Hindlimb muscle (tissue), 1 donor: ENCODE measurements at regions not wholly inside any gene's neighbourhood (a gene's known extent, or its start where the extent isn't known, plus 50 kb on each side); places are given as distances from the start of the nearest gene placed in this dataset.
A peak's percentile ranks its signal among the peaks of the same experiment; 100 is the strongest.

Experiments used
- DNase-seq: peaks from one replicate; pipeline ENCODE4 v3.0.0-alpha.2; 2013

DNA sequence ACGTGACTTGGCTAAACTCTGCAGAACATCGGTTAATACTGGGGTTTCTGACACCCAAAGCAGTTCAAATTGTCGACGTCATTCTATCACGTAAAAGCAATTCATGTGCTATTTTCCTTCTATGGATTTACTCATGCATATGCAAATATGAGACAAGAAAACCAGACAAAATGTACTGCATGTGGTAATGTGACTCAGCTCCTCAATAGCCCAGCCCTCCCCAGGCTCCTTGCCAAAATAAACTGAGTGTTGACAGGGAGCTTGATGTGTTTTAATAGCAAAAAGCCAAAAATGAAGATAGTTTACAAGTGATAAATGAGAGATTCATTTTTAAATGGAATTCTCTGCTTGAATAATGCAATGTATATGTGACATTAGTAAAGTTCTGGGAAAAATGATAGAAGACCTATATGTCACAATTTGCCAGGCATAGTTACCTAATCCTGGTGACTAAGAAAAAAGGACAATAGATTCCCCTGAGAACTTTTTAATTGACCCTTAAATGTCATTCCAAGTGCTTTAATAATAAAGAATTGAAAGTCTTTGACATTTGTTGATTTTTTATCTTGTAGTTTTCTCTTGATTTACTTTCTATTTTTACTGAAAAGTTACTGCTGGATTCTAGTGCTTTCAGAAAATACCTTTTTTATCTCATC, 1700.6 kb upstream of the TENM3 start:
- DNase-seq, result no peak

GRCh38 chr4:180550106-180550505, 1693.1 kb upstream of the TENM3 start:
- DNase-seq, result no peak

DNA sequence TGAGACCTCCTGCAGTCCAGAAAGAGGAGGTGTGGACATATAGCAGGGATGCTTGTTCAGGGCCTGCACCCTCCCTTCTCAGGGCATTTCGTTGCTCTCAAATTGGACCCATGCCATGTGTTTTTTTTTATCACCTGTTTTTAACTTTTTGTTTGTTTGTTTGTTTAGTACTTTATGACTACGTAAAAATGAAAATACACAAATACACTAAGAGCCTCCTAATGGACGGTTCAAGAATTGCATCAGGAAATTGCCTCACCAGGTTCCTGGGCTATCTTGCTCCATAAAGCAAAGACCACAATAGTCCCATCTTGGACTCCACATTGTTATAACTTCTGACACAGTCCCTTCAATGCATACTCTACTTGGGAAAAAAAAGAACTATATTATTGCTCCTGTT, 1685.9 kb upstream of the TENM3 start:
- no peak for DNase-seq

DNA sequence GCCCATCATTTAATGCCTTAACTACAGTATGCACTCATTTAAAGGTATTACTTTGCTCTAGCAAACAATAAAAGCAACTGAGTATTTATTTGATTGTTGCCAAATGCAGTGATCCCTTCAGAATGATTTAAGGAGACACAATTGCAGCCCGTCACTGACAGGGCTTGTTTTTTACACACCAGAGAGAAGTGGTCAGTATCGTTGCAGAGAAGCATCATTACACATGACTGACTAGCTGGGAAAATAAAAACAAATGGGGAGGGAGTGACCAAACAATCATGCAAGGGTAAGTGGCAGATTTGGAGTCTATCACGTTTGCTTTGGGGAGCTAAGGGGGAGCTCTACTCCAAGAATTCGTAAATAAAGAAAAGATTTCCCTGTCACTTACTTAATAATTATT, 1685.3 kb upstream of the TENM3 start:
- DNase-seq, result no peak

DNA sequence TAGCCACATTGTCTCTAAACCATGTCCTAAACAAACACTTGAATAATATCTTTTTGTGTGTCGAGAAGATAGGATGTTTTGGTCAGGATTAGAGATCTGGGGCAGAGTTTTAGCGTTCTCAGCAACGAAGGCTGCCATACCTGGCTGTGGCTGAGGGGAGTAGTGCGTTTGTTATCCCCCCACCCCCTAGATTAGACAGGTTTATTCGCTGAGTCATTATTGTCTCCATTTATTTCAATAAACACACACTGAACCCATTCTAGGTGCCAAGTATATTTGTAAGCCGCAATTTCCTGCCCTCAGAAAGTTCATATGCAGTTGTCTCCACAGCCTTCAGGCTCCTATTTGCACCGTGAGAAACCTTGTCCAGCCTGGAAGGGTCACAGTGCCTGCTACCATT, 1684.8 kb upstream of the TENM3 start:
- no peak for DNase-seq

DNA sequence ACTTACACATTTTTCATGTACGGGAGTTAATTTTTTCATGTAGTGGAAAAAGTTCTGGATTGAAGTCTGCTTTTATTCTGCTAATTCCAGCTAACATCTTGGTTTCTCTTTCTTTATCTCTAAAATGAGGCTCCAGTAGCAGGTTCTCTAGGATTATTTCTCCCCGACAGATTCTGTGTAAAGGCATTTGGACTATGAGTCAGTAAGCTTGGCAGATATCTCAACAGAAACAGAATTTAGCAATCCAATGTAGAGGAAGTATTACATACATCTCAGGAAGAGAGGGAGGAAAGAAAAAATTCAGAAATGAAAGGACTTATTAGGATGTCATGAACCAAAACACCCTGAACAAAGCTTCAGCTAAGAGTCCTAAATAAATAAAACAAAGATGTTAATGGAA, 1682.3 kb upstream of the TENM3 start:
- DNase-seq, result peak; percentile 6

DNA sequence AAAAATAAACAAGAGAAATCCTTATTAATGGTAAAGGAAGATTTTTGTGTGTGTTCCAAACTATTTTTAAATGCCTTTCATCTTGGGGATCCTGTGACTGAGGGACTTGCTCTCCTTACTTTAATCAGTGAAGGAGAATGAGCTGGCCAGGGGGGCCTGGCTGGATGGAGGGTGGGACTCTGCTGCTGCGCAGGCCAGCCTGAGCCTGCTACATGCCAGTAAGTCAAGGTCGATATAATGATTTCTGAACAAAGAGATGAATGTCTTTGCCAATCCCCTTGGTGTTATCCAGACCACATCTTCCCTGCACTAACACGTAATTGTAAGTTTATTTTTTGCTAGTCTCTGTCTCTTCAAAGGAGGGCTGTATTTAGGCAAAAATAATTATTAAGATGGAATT, 1679.2 kb upstream of the TENM3 start:
- DNase-seq, result no peak

- no peak for DNase-seq
Measured at GRCh38 chr4:180564448-180564847, 1678.8 kb upstream of the TENM3 start.

DNA sequence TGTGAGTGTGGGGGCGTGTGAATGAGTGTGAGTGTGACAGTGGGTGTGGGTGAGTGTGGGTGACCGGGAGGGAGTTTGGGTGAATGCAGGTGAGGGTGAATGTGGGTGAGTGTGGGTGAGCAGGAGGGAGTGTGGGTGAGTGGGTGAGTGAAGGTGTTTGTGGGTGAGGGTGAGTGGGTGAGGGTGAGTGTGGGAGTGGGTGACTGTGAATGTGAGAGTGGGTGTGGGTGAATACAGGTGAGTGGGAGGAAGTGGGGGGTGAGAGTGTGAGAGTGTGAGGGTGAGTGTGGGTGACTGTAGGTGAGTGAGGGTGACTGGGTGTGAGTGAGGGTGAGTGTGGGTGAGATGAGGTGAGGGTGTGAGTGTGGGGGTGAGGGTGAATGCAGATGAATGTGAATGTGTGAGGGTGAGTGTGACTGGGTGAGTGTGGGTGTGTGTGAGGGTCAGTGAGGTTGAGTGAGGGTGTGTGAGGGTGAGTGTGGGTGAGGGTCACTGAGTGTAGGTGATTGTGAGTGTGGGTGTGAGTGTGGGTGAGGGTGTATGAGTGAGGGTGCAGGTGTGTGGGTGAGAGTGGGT, 1677.3 kb upstream of the TENM3 start:
- no peak for DNase-seq

GRCh38 chr4:180566492-180566891, 1676.7 kb upstream of the TENM3 start:
- no peak for DNase-seq

- no peak for DNase-seq
Measured at GRCh38 chr4:180567080-180567479, 1676.1 kb upstream of the TENM3 start.

DNA sequence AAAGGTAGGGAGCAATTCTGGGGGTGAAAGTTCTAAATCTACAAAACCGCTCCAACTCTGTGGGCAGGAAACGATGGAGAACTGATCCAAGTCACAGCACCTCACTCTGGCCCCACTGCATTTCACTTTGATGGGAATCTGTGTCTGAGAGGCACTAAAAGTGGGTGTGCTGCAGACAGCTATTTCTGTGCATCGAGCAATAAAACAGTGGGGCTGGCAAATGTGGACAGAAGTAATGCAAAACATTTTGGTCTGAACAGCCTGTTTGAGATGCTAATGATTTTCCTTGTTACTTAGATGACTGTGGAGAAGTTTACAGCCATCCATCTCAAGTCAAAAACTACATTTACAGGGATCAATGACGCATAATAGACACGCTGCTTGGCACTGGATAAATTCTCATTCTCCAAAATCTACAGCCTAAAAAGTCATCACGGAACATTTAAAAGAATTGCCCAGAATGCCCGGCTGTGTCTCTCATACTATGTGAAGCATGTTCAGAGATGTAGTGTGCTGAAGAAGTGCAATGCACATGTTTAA, 1671.6 kb upstream of the TENM3 start:
- DNase-seq, result peak; percentile 22

GRCh38 chr4:180578175-180578574, 1665.0 kb upstream of the TENM3 start:
- no peak for DNase-seq

DNA sequence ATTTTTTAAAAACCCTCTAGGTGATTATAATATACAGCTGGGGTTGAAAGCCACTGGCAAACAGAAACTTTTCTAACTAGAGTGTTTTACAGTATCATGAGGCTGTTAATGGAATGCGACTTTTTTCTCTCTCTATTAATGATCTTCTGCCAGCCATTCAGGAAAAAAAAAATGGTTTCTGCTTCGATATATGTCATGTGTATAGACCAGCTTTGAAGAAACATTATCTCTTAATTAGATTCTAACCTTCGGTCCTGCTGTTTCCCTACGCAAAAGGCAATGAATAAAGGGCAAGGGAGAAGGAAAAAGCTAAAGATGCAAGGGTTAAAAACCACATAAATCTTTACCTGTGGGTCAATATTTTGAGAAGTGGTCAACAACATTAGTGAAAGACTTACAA, 1662.1 kb upstream of the TENM3 start:
- DNase-seq, result no peak

DNA sequence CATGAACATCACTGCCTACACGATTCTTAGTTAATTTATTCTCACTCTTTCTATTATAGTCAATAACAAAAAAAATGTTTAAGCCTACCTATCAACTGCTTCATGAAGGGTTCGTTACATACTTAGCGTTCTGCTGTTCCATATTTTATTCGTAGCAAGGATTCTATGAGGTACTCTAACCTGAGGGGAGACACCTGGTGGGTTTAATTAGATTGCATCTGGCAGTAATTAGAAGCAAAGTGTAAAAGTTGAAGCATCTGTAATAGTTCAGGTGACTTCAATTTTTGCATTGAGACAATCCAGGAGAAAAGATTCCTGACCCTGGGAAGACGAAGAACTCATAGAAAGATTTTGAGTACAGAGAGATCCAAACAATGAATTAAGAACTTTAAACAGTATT, 1655.8 kb upstream of the TENM3 start:
- DNase-seq, result no peak

GRCh38 chr4:180589575-180589974, 1653.6 kb upstream of the TENM3 start:
- no peak for DNase-seq

- DNase-seq, result no peak
Measured at GRCh38 chr4:180596888-180597483, 1646.2 kb upstream of the TENM3 start.

- DNase-seq, result no peak
Measured at GRCh38 chr4:180598281-180598680, 1644.9 kb upstream of the TENM3 start.

- no peak for DNase-seq
Measured at GRCh38 chr4:180603791-180604190, 1639.4 kb upstream of the TENM3 start.

- no peak for DNase-seq
Measured at GRCh38 chr4:180610324-180610723, 1632.9 kb upstream of the TENM3 start.

- DNase-seq, result no peak
Measured at GRCh38 chr4:180615746-180616145, 1627.5 kb upstream of the TENM3 start.

GRCh38 chr4:180617196-180617595, 1626.0 kb upstream of the TENM3 start:
- no peak for DNase-seq

DNA sequence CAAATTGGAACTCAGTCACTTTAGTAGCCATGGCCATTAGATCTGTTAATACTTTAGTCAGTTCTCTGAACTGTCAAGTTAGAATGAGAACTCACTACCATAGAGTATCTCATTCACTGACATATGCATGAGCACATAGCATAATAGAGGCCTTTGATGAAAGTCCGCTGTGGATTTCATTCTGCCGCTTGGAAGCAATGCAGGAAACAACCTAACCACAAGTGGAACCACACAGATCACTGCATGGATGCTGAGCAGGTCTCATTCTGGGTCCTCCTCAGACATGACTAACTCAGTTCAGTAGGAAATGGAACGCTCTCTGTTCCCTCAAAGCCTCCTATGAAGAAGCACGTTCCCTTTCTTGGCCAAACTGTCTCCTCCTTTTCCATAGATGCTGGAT, 1624.8 kb upstream of the TENM3 start:
- DNase-seq, result no peak

DNA sequence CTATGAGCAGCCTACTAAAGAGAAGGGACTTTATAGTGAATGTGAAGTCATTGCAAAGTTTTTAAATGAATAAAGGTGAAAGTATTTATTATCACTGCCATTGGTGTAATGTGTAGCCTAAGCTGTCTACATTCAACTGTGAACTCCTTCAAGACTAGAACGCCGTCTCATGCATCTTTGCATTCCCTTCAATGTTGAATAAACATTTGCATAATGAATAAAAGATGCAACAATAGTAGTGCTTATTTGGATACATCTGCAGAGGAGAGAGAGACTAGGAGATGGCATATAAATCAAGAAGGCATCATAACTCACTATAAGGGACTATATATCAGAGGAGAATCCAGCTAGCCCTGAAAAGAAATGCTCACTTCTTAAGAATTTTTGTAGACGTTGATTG, 1623.8 kb upstream of the TENM3 start:
- no peak for DNase-seq
